HG02763 (cell line): ENCODE measurements at regions not wholly inside any gene's neighbourhood (a gene's known extent, or its start where the extent isn't known, plus 50 kb on each side); places are given as distances from the start of the nearest gene placed in this dataset.

Experiments
- ATAC-seq: cut with Tn5 transposase; IDR thresholded peaks from one replicate; pipeline ENCODE4 v1.9.1; 2021; ENCODE audit warnings: mild to moderate bottlenecking, moderate library complexity; ENCODE audit not compliant: unreplicated experiment

DNA sequence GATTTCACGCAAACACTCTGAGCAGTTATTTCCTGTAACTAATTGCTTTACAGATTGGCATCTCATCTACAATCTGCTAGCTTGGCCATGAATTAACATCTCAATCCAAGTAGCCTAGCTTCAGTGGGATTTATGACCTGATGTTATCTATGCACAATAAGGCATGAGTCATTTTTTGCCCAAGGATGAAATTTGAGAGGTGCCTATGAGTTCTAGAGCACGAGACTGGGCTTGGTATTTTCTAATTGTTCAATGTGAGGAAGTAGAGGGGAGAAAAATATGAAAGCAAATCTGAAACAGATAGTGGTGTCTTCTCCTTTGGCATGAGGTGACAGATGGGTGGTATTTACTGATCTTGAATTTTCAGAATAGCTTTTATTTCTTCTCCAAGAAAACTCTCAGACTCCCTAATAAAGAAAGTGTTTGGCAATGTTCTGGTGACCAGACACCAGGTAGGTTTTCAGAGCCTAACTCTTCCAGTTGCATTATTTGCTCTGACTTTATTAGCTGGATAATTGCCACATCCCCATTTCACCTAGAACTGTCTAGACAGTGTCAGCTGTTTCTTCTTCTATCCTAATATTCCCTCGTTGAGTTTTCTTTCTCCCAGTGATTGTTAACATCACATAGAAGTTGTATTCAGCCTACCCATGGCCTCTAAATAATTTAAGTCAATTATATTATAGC, 301.0 kb upstream of the UMPS start:
- ATAC-seq: no peak

DNA sequence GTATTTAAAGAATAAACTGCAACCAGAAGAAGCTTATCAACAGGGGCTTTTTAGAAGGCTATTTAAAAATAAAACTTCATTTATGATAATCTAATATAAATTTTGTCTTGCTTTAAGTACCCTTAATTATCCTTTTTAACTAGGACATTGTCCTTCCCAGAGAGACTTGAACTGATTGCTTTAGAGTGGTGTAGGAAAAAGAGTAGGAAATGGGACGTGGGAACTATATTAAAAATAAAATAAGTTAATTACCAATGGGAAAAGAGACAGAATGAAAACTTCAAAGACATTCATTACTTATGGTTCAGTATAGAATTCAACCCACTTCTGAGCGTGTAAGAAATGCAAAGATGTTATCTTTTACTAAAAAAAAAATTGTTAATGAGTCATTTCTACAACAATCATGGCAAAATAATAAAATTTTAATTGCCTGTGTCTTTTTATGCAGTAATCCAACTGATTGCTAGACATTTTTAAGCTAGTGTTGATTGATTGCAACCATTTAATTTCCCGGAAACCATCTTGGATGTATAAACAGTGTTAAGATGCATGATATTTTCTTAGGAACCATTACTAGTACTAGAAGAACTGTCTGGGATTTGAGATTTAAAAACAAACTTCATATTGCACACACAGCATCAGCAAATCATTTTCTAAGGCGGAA, 298.8 kb upstream of the UMPS start:
- no peak for ATAC-seq

DNA sequence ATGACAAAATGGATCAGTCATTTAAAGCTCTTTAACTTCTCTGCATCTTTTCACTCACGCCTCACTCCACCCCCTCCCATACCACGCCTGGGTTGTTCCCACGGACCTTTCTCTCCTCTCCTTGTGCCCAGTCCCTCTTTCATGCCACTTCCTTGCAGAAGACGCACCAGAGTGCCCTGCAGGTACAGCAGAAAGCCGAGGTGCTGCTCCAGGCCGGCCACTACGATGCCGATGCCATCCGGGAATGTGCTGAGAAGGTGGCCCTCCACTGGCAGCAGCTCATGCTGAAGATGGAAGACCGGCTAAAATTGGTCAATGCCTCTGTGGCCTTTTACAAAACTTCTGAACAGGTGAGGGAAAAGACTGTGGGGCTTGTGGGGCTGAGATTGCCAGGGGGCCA, 296.1 kb upstream of the UMPS start:
- no peak for ATAC-seq

DNA sequence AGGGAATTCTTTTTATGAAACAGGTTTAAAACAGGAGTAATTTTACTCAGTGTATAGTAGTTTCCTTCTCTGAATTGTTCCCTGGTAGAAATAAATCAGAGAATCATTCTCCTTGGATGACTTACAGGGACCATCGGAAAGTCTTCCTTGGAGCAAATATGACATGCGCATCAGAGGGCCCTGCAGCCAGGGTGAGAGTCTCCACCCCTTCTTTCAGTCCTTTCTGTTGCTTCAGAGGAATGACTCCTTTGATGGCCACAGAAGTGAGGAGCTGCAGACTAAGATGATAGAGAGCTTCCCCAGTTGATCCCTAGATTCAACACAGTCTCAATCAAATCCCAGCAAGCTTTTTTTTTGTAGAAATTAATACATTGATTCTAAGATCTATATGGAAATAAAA, 294.8 kb upstream of the UMPS start:
- no peak for ATAC-seq

DNA sequence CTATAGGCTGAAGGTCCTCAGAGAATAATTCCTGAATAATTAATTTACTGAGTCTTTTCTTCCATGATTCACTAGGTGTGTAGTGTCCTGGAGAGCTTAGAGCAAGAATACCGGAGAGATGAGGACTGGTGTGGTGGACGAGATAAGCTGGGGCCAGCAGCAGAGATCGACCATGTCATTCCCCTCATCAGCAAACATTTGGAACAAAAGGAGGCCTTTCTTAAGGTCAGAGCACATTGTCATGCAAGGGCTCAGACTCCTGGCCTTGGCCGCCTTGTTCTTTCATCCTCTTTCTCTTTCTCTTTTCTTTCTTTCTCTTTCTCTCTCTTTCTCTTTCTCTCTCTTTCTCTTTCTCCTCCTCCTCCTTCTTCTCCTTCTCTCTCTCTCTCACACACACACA, 291.4 kb upstream of the UMPS start:
- no peak for ATAC-seq

DNA sequence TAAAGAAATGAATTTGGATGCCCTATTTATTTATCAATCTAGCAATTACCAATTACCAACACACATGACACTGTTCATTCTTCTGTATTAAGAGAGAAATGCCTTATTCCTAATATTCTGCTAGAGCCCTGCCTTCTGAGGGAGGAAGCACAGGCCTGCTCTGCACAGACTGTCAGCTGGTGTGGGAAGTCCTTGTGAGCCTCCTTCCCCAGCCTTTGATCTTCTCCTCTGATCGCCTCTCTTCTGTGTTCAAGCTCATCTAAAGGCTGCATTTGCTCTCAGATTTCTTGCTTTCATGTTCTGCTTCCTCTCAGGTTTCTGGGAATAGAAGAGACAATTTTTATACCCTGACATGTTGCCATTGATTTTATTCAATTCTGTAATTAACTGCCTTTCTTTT, 290.6 kb upstream of the UMPS start:
- no peak for ATAC-seq

DNA sequence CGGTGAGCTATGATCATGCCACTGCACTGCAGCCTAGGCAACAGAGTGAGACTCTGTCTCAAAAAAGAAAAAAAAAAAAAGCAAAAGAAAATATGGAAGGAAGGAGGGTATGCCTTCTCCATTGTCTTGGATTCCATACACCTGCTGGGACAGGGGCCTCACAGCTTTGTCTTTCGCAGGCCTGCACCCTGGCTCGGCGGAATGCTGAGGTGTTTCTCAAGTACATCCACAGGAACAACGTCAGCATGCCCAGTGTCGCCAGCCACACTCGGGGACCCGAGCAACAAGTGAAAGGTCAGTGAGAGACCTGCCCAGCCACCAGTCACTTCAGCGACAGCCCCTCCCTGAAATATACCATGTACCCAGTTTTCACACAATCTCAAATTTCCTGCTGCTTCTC, 288.5 kb upstream of the UMPS start:
- no peak for ATAC-seq

DNA sequence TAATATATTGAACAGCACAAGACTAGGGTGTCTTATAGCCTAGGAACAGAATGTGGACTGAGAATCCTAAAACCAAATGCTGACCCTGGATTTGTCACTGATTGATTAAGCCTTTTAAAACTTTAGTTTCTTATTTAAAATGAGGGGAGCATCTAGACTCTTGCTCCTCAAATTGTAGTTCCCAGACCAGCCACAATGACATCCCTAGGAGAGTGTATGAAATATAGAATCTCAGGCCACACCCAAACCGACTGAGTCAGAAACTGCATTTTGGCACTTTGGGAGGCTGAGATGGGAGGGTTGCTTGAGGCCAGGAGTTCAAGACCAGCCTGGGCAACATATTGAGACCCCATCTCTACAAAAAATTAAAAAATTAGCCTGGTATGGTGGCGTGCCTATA, 287.8 kb upstream of the UMPS start:
- no peak for ATAC-seq

DNA sequence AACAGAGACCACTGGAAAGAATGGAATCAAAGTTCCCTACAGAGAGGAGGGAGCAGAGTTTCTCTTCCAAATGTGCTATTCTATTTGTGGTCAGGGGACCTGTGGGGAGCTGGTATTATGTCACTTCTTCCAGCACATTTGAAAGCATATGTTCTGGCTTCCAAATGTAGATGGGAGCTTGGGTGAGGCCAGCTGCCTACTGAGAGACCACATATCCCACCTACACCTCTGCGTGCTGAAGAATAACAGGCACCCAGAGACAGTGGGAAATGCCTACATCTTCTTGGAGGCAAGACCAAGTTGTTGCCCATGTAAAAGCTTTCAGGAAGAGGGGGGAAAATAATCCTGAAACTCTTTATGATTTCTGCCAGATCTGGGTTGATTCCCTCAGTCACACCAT, 286.8 kb upstream of the UMPS start:
- ATAC-seq: no peak

DNA sequence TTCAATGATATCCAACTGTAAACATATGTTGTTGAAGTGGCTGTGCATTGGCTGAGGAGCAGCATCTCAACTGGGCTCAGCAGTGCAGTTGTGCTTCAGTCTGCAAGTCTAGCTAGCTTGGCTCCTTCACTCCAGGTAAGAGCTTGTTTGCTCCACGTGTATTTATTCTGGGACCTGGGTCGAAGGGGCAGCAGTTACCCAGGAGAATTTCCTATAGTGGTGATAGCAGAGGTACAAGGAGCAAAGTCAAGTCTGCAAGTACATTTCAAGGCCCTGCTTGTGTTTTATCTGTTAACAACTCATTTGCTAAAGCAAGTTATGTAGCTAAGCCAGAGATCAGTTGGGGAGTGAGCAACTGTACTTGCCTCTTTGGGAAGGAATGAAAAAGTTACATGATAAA, 286.2 kb upstream of the UMPS start:
- ATAC-seq: no peak

DNA sequence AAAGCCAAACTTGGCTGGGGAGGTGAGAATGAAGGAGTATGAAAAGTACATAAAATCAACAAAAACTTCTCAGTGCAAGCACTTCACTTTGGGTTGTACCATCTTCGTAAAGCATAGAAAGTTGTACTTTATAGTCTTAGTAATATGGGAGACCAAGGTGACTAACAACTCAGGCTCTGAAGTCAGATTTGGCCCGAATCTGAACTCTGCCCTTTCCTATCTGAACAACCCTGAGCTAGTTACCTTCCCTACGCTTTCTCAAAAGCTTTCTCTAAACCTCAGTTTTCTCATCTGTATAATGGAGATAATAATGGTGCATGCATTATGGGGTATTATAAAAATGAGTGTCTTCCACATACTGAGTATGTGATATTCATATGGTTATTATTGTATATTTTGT, 285.4 kb upstream of the UMPS start:
- ATAC-seq: no peak

DNA sequence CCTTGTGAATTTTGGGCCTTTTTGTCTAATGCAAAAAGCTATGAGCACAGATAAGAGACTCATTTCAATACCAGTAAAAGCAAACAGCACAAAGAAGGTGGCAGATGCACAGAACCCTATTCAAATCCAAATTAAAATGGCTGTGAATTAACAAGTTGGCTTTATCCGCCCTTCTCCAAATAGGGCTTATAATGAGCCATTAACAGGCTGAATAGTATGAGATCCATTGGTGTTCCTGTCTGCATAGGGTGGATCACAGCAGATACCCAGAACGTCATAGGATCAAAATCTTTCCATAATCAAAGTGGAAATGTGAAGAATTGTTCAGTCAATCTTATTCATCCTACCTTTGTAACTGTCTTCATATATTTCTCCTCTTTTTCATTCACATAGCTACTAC, 282.4 kb upstream of the UMPS start:
- ATAC-seq: no peak

DNA sequence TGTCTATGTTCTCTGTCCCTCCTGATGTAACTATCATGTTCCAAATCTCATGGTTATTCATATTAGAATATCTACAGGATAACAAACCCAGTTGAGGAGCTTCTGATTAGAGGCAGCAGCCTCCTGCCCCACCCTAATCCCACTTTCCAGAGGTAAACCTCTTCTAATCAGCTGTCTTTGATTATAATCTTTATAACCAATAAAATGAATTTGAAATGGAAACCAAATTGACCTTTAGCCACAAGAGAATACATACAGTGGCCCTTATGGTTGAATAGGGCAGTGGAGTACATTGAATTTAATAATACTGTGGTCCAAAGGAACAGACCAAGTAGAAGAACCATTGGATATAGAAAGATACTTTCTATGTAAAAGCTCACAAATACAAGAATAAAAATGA, 281.3 kb upstream of the UMPS start:
- ATAC-seq: no peak

DNA sequence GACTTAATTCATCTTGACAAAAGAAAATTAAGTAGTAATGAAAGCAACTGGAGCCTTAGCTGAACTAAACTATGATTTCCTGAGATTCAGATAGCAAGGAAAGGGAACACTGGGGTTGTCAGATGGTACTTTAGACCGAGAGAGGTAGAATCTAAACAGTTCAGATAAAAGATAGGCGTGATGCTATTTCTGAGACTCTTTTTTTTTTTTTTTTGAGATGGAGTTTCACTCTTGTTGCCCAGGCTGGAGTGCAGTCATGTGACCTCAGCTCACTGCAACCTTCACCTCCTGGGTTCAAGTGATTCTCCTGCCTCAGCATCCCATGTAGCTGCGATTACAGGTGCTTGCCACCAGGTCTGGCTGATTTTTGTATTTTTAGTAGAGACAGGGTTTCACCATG, 279.9 kb upstream of the UMPS start:
- ATAC-seq: no peak

DNA sequence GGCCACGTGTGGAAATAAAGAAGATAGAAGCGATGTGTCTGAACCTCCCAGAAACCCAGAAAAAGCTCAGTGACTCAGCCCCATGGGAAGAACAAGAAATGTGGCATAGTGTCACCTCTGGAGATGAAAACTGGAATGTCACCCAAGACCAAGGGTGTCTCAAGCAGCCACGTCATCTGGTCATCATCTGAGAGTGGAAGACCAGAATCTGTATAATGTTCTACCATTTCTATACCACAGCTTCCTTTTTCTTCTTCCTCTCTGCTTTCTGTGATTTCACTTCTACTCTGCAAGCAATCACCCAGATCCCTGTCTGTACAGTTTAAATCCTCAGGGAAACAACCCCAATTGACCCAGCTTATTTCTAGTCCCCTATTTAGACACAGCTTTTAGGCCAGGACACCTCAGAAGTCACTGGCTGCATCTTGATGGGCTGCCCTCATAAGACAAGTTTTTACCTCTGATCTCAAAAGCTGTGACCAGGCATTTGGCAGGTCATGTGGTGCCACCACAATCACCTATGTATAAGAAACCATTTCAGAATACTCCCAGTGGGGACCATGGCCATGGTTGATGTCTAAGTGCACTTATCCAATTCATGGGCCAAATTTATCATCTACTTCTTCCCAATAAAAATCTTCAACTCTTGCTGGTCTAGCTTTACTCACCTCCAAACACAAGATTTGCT, 278.5 kb upstream of the UMPS start:
- ATAC-seq: no peak

DNA sequence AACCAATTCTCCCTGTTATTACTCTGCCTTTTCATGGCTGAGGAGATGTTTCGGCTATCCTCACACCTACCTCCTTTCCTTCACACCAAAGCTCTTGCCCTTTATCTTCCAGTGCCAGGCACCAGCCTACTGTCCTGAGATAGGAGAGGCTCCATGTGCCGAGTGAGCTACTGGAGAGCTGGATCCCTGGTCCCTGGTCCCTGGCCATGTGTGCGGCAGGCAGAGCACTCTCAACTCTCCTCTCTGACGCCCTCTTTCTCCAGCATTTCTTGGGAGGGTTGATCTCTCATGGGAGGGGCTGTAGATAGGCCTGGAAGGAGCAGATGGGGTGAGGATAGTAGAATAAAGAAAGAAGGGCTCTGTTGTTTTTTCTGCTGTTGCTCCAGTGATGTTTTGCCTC, 277.1 kb upstream of the UMPS start:
- ATAC-seq: no peak

DNA sequence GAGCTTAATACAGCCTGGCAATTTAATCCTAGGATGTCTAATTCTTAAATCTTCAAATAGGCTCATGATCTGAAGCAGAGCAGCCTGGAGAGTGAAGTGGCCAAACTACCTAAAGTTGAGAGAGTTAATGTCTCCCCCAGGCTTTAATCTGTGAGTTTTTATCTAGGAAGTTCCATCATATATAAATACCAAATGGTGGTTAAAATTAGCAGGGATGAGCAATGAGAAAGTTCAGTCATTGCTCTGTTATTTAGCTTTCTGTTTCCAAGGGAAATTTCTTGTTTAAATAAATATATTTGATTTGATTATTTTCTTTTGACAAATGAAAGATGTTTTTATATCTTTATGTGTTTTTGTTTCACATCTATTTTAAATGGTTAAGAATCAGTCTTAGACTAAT, 274.4 kb upstream of the UMPS start:
- ATAC-seq: no peak

DNA sequence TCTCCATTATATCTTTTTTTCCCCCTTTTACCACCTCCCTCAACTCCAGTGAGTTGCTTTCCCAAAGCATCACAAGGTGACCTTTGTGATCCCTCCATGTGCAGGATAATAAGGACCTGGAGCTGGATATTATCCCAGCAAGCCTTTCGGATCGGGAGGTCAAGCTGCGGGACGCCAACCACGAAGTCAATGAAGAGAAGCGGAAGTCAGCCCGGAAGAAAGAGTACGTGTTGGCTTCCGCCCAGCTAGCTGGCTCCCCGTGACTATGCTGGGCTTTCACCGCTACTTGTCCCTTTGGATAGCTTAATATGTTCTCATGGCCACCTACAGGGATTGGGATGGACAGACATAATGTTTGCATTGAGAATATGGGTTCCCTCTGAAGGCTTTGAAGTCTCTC, 273.7 kb upstream of the UMPS start:
- no peak for ATAC-seq

DNA sequence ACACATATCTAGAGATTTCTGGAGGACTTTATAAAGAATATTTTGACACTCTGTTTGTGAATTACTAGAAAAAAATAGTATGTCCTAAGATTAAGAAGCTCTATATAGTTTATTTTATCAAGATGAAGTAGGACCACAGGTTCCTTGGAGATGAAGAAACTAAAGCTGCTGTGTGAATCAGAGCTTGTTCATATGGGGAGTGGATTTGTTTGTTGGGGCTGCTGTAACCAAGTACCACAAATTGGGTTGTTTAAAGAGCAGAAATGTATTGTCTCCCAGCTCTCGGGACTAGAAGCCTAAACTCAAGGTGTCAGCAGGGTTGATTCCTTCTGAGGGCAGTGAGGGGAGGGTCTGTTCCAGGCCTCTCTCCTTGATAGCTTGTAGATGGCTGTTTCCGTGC, 270.6 kb upstream of the UMPS start:
- no peak for ATAC-seq

DNA sequence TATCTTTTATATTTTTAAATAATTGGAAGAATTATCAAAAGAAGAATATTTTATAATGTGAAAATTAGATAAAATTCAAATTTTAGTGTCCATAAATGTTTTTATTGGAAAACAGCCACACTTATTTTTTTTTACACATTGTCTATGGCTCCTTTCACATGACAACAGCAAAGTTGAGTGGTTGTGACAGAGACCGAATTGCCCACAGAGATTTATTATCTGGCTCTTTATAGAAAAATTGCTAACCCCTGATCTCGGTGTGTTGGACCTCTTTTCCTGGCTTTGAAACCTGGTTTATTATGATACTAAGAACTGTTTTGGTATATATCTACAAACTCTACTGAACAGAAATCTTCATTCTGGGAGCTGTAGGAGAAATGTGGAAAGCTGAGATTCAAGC, 269.1 kb upstream of the UMPS start:
- ATAC-seq: no peak

DNA sequence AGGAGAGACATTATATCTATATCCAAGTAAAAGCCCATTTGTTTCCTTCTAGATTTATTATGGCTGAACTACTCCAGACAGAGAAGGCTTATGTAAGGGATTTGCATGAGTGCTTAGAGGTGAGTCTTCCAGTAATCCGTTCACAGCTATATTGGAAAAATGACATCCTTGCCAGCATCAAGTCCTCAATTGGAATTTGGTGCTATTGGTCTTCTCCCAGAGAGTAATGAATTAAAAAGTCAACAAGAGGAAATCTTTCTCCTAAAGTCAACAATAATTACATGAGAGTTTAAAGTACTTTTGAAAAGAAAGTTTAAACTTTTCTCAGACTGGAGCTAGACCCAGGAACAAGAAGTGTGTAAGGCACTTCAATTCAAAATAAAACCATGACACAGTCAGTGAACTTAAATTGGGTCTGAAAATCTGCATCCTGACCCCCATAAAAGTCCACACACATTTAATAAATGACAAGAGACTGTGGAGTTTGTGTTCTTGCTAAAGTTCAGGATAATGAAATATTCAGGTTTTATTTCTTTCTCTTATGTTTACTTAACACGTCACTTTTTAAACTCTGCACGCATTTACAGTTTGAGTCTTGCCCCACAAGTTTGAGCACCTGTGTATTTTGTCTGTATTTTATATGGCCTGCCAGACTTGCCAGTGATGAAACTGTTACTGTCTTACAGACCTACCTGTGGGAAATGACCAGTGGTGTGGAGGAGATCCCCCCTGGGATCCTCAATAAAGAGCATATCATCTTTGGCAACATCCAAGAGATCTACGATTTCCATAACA, 268.2 kb upstream of the UMPS start:
- no peak for ATAC-seq

DNA sequence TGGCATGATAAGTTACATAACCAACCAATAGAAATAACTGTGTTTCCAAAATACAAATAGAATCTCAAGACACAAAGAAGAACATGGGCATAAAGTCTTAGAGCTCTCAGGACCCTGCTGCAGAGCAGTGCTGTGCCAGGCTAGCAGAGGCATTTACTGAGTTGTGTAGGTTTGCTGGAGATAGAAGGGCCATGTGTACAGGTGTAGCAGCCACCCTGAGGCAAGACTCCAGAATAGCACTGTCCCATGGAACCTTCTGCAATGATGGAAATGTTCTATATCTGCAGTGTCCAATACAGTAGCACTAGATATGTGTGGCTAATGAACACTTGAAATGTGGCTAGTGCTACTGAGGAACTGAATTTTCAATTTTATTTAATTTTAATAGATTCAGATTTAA, 267.0 kb upstream of the UMPS start:
- no peak for ATAC-seq
